SK-N-MC (cell line): ENCODE measurements at regions not wholly inside any gene's neighbourhood (a gene's known extent, or its start where the extent isn't known, plus 50 kb on each side); places are given as distances from the start of the nearest gene placed in this dataset.

Source experiments
- EZH2 ChIP-seq: fragments of 200-600 bp; sonication (generic); IDR thresholded peaks from one replicate; pipeline ENCODE4 v1.6.1; 2017; ENCODE audit warnings: antibody characterized with exemption
- FOXP2 ChIP-seq: optimal IDR thresholded peaks from 2 replicates; pipeline ENCODE3; 2011; ENCODE audit warnings: mild to moderate bottlenecking, moderate library complexity; ENCODE audit not compliant: insufficient read depth; ENCODE audit errors: extremely low read length, control extremely low read depth
- POLR2AphosphoS5 ChIP-seq: IDR thresholded peaks from 2 replicates; pipeline ENCODE4 v1.6.1; 2012; ENCODE audit warnings: mild to moderate bottlenecking, low read depth, low read length, borderline replicate concordance

GRCh38 chr2:121155502-121156056 is 129.4 kb downstream of the TFCP2L1 start:
- TF ChIP-seq EZH2 (no peak), POLR2AphosphoS5 (no peak), FOXP2 (no peak)
